NCI-H82 treated with DMSO at 0.1 percent for 48 hours (cell line): ENCODE measurements at regions not wholly inside any gene's neighbourhood (a gene's known extent, or its start where the extent isn't known, plus 50 kb on each side); places are given as distances from the start of the nearest gene placed in this dataset.

Source experiments
- DNase-seq: peaks from one replicate; lab custom pipeline; 2025; ENCODE audit not compliant: unreplicated experiment; lab: John Stamatoyannopoulos, UW

- no peak for DNase-seq
Observed at GRCh38 chr12:30508205-30508967, 187.3 kb downstream of the IPO8 start.

DNA sequence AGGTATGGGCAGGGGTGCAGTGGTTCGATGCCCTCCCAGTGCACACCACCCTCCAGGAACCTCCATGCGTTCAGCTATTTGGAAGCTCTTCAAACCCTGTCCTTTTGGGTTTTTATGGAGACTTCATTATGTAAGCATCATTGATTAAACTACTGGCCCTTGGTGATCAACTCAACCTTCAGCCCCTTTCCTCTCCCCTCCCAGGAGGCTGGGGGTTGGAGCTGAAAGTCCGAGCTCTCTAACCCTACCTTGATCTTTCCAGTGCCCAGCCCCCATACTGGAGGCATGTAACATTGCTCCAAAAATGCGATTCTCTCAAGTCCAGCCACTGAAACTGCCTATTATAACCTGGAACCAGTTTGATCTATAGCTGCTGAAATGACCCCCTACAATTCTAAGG is 188.1 kb downstream of the IPO8 start:
- DNase-seq, result no peak

DNA sequence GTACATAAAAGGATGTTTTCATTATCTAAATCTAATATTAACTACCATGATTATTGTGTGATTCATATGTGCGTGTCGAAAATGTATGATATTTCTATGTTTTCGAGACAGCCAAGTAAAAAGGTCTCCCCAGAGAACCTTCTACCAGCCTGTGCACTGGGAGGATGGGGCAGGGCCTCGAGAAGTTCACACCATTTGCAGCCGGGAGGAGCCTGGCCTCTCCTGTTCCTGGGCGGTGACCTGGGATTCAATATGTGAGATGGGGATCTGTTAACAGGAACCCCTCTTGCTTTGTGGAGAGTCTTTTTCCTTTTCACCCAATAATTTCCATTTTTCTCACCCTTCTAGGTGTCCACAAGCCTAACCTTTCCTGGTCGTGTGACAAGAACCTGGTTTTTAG is 189.3 kb downstream of the IPO8 start:
- no peak for DNase-seq

GRCh38 chr12:30501718-30502117 is 194.0 kb downstream of the IPO8 start:
- DNase-seq, result no peak

- DNase-seq, result no peak
Observed at GRCh38 chr12:30500532-30500931, 195.1 kb downstream of the IPO8 start.

DNA sequence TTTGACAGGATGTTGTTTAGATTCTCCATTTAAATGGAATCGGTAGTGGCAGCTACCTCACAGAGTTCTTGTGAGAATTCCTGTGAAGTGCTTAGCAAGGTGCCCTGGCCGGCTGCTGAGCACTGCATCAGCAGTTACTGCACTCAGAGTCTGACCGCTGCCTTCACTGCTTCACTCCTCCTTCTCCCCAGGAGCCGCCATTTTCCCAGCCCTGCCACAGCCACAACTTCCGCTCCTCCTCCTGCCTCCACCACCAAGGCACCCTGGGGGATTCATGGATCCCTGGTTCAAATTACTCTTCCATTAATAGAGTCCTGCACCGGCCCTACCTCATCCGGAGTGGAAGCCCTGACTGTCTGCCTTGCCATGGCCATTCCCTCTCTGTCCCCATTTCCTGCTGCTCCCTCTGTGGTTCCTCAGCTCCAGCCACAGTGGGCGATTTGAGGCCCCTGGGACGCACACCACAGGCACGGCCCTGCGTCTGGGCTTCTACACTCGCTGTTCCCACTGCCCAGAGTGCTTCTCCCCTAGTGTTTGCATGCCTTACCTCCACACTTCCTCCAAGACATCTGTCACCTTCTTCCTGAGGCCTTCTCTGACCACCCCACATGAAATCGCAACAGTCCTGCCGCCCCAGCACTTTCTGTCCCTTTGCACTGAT is 210.3 kb downstream of the IPO8 start:
- DNase-seq, result no peak

DNA sequence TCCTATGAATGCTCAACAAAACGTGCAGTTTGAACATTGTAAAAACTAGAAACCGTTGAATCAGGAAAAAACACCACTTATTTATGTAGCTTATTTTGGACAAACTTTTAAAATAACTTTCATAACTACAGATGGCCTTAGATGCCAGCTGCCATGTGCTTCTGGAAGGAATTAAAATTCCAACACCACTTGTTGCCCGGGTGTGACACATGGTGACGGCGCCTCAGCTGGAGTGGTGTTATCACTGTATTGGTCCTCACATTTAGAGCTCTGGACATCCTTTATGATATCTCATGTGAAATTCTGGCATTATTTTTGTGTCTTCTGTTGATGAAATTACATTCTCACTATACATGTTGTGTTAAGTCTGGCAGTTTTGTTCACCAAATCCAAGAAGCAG is 211.0 kb downstream of the IPO8 start:
- DNase-seq, result no peak

GRCh38 chr12:30482650-30483049 is 213.0 kb downstream of the IPO8 start:
- no peak for DNase-seq

DNA sequence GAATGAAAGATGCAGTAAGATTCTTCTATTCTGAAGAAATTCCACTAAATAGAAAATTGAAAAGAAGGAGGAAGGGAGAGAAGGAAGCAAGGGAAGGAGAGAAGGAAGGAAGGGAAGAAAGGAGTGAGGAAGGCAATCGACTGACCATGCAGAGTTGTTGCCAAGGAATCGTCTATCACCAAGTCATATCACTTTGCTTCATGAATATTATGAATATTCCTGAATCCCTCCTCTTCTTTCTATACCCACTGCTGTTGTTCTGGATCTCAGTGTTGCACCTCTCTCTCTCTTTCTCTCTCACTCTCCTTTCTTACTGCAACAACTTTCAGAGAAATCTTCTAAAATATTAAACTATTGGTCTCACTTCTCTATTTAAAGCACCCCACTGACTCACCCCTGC is 222.4 kb downstream of the IPO8 start:
- DNase-seq, result no peak

GRCh38 chr12:30466093-30466585 is 229.5 kb downstream of the IPO8 start:
- DNase-seq, result no peak

DNA sequence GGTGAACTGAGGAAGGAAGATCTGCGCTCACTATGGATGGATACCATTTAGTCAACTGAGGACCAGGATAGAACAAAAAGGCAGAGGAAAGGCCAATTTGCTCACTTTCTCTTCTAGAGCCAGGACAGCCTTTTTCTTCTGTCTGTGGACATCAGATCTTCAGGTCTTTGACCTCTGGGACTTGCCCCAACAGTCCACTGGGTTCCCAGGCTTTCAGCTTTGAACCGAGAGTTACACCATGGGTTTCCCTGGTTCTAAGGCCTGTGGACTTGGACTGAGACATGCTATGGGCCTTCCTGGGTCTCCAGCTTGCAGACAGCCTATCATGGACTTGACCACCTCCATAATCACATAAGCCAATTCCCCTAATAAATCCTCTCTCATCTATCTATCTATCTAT is 232.0 kb downstream of the IPO8 start:
- no peak for DNase-seq

DNA sequence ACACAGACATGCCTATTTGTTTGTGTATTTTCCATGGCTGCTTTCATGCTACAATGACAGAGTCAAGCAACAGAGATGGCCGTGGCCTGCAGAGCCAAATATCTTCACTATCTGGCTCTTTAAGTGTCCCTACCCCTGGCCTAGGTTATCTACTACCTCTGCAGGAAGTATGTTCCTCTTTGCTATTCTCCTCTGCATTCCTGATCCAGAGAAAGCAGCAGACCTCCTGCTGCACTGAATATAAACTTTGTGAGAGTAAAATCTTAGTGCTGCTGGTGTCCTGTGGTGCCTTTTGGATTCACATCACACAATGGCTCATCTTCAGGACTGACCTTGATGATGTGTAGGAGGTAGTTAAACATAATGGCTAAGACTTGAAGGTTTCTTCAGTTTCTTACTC is 233.4 kb downstream of the IPO8 start:
- DNase-seq, result no peak

DNA sequence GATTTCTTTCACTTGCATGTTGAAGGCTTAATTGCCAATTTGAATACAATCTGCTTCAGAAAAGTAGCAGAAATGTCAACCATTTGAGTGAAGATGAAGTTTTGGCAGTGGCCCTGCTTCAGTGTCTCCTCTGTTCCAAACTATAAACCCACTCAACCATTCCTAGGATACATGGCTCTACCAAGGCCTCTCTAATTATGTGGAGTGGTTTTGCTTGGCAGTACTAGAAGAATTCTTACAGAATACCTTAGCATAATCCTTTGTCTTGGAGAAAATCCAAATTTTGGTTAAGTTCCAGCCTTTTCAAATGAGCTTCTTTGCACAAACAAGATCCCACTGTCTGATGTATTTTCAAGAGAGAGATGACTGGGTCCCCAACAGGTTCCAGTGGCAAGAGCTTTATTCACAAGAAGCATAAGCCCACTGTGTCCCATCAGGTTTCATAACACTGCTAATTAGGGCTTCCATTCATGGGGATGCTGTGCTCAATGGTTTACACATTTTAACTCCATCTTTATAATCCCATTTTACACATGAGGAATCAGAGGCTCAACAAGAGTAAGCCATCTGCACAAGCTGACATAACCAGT is 234.5 kb downstream of the IPO8 start:
- DNase-seq, result no peak

DNA sequence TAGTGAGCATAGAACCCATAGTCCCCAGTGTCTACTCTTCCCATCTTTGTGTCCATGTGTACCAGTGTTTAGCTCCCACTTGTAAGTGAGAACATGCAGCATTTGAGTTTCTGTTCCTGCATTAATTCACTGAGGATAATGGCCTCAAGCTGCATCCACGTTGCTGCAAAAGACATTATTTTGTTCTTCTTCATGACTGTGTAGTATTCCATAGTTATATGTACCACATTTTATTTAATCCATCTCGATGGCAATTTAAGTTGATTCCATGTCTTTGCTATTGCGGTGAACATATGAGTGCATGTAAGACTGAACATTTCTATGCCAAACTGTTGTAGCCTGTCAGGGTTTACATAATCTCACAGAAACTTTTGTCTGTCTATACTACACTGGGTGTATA is 237.2 kb downstream of the IPO8 start:
- no peak for DNase-seq

DNA sequence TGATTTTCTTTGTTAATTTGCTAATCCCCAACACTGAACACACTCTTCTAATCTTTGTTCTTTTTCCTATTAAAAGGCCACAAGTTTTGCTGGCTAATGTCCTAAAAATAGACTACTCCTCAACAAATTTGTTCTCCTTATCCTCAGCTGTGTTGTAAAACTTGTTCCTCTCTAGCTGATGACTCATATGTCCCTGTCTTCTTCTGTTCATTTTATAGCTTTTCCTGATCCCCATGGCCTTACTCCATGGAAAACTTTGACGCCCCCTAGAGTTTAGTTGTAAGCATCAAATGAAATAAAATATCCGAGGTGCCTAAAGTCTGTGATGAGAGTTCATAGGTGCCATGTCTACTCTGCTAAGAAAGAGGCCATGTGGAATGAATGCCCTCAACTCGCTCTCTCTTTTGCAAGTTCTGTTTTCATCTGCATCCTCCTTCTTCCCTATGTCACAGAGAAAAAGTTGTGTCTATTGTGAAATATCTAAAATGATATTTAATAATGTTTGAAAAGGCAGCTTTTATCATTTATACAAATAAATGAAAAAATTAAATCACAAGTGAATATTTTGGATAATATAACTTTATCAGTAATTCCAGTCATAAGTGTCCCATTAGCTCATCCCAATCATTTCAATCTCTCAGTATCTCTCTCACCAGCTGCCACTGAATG is 237.9 kb downstream of the IPO8 start:
- DNase-seq, result peak; percentile 35

DNA sequence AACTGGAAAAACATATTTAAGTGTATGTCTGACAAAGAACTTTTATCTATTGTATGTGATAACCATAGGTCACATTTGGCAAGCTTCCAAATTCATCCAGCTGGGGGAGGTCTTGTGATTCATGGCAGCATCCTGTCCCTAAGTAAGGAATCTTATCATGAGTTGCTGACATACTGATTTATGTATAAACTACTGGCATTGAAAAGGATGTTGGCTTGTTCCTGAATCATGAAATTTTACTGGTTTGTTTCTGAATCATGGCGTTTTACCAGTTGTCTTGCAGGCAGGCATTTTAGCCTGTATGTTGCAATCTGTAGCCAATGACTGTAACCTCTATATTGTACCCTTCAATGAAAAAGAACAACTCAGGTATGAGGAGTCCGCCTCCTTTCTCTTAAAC is 244.8 kb downstream of the IPO8 start:
- DNase-seq, result no peak

DNA sequence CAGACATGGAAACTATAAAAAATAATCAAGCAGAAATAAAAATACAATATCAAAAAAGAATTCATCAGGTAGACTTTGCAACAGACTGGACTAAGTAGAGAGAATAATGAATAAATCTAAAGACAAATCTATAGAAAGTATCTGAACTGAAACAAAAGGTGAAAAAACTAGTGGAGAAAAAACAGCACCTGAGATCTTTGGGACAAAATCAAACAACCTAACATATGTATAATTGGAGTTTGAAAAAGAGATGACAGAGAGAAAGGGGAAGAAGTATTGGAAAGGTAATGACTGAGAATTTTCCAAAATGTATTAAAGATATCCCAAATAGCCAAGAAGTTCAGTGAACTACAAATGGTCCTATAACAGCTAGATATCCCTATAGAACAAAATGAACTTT is 245.4 kb downstream of the IPO8 start:
- no peak for DNase-seq

- no peak for DNase-seq
Observed at GRCh38 chr12:30448038-30448437, 247.6 kb downstream of the IPO8 start.

GRCh38 chr12:30447061-30447750 is 248.5 kb downstream of the IPO8 start:
- DNase-seq, result no peak

DNA sequence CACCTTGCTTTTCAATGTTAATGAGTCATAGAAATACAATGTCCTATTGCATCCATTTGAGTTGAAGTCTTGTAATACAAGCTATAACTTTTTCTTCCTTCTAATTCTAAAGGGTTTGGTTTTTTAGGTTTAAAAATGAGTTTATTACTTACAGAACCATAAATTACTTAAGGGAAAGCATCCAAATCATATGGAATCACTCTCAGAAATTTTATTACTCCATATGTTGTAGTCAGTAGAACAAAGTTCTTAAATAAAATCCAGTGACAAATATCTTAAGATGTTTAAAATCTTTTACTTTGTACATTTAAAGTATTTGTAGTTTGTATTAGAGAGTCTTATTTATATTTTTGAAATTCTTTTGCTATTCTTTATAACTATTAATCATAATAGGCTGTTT is 253.2 kb downstream of the IPO8 start:
- DNase-seq, result no peak
